ENCODE measurements at regions not wholly inside any gene's neighbourhood (a gene's known extent, or its start where the extent isn't known, plus 50 kb on each side); places are given as distances from the start of the nearest gene placed in this dataset.
"Not testable (repeated sequence)": the region's sequence is repeated elsewhere in the genome, so short reads cannot be mapped to it uniquely, and the experiment has no call there.

- Histone ChIP-seq H3K4me3 (no peak overlapping the region), H3K4me1 (no peaks in the 10 kb centered on the region), H3K27ac (no peak overlapping the region), H3K36me3 (no peaks in the 10 kb centered on the region), H3K9me3 (no peaks in the 10 kb centered on the region), H3K27me3 (no peaks in the 10 kb centered on the region)
- intact Hi-C loops (cut with DNase I; ENCODE audit: low total_unique reads) = no loop called here
- DNase-seq = no peak
- TF ChIP-seq, protein P1, sequence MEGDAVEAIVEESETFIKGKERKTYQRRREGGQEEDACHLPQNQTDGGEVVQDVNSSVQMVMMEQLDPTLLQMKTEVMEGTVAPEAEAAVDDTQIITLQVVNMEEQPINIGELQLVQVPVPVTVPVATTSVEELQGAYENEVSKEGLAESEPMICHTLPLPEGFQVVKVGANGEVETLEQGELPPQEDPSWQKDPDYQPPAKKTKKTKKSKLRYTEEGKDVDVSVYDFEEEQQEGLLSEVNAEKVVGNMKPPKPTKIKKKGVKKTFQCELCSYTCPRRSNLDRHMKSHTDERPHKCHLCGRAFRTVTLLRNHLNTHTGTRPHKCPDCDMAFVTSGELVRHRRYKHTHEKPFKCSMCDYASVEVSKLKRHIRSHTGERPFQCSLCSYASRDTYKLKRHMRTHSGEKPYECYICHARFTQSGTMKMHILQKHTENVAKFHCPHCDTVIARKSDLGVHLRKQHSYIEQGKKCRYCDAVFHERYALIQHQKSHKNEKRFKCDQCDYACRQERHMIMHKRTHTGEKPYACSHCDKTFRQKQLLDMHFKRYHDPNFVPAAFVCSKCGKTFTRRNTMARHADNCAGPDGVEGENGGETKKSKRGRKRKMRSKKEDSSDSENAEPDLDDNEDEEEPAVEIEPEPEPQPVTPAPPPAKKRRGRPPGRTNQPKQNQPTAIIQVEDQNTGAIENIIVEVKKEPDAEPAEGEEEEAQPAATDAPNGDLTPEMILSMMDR (IDR thresholded peaks at IDR 0.05) = no peak
Observed at GRCh38 chr3:33957176-33957575, 158.7 kb downstream of the PDCD6IP start.

DNA sequence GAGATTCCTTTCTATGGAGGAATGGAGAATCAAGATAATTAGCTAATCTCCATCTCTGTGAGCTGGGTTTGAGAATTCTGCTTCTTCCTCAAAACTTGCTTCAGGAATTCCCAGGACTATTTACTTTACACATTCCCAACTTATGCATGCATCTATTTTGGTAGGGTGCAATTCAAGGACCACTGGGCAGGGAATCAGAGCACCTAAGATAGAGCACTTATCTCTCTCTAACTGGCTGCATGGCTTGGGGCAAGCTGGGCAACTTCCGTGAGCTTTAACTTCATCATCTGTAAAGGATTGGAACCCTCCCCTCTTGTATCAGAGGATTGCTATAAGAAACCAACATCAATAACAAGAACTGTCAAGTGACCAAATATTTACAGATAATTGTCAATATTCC, 160.2 kb downstream of the PDCD6IP start:
- H3K9me3 ChIP-seq = no peaks in the 10 kb centered on the region
- H3K4me3 ChIP-seq = no peak overlapping the region
- H3K4me1 ChIP-seq = no peaks in the 10 kb centered on the region
- no peaks in the 10 kb centered on the region for H3K36me3 ChIP-seq
- intact Hi-C loops (cut with DNase I; ENCODE audit: low total_unique reads) = no loop called here
- DNase-seq = no peak
- no peak overlapping the region for H3K27ac ChIP-seq
- H3K27me3 ChIP-seq = no peaks in the 10 kb centered on the region
- TF ChIP-seq, protein P1 (IDR thresholded peaks at IDR 0.05) = no peak

DNA sequence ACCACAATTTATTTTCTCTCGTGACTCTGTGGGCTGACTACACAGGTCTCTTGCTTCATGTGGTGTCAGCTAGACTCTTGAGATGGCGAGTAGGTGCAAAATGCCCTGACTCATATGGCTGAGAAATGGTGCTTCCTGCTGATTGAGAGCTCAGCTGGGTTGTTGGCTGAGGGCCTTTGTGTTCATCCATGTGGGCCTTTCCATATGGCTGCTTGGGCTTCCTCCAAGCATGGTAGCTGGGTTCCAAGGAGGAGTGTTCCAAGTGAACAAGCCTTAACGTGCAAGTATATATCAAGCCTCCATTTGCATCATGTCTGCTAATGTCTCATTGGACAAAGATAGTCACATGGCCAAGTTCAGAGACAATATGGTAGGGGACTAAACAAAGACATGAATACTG, 164.0 kb downstream of the PDCD6IP start:
- H3K27ac ChIP-seq = no peak overlapping the region
- H3K27me3 ChIP-seq = no peaks in the 10 kb centered on the region
- TF ChIP-seq, protein P1 (IDR thresholded peaks at IDR 0.05) = no peak
- no peak for DNase-seq
- H3K4me3 ChIP-seq = no peak overlapping the region
- H3K4me1 ChIP-seq = no peaks in the 10 kb centered on the region
- intact Hi-C loops (cut with DNase I; ENCODE audit: low total_unique reads) = no loop called here
- no peaks in the 10 kb centered on the region for H3K36me3 ChIP-seq
- peaks cover 0 to 5% (median 0%) of the 10 kb centered on the region in 3 donors for H3K9me3 ChIP-seq

GRCh38 chr3:33970180-33970579, 171.8 kb downstream of the PDCD6IP start:
- H3K27ac ChIP-seq; intact Hi-C loops (cut with DNase I; ENCODE audit: low total_unique reads); H3K4me1 ChIP-seq; H3K36me3 ChIP-seq; H3K27me3 ChIP-seq; DNase-seq; H3K4me3 ChIP-seq; H3K9me3 ChIP-seq: not testable (repeated sequence)

DNA sequence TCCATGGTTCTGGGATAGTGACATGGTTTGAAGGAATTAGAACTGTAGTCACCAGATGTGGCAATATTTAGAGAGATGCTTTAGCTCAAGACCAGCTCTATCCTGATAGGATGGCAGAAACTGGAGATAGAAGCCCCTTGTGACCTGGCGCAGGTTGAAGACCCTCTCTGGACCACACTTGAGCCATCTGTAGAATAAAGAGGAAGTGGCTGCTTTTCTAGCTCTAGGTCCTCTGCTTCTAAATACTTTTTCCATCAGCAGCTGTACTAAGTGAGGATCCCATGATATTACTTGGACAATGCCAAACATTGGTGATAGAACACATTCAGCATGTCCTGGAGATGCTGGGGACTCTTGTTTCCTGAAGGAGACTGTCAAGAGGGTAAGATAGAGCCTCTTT, 172.6 kb downstream of the PDCD6IP start:
- TF ChIP-seq, protein P1 (IDR thresholded peaks at IDR 0.05) = no peak
- Histone ChIP-seq H3K4me3 (no peak overlapping the region), H3K36me3 (no peaks in the 10 kb centered on the region), H3K27me3 (no peaks in the 10 kb centered on the region), H3K9me3 (peaks cover 0 to 9% (median 8%) of the 10 kb centered on the region in 3 donors), H3K27ac (no peak overlapping the region), H3K4me1 (no peaks in the 10 kb centered on the region)
- no peak for DNase-seq
- intact Hi-C loops (cut with DNase I; ENCODE audit: low total_unique reads) = no loop called here

GRCh38 chr3:33975463-33975862, 177.0 kb downstream of the PDCD6IP start:
- Histone ChIP-seq H3K36me3 (no peaks in the 10 kb centered on the region), H3K27ac (no peak overlapping the region), H3K4me1 (no peaks in the 10 kb centered on the region), H3K4me3 (no peak overlapping the region), H3K9me3 (peaks cover 0 to 6% (median 3%) of the 10 kb centered on the region in 3 donors), H3K27me3 (no peaks in the 10 kb centered on the region)
- intact Hi-C loops (cut with DNase I; ENCODE audit: low total_unique reads) = loop anchor here (5.0 kb wide), 1 partner anchor 707 kb away; no protein-coding TSS in a partner anchor
- TF ChIP-seq, protein P1 (IDR thresholded peaks at IDR 0.05) = no peak
- no peak for DNase-seq
